IMR-90 (cell line): ENCODE measurements at regions not wholly inside any gene's neighbourhood (a gene's known extent, or its start where the extent isn't known, plus 50 kb on each side); places are given as distances from the start of the nearest gene placed in this dataset.

Experiments
- BHLHE40 ChIP-seq: fragments of 150-350 bp; IDR thresholded peaks from 2 replicates; pipeline ENCODE4 v1.6.1; 2016; ENCODE audit warnings: mild to moderate bottlenecking, low read depth, low read length
- CEBPB ChIP-seq: IDR thresholded peaks from 2 replicates; pipeline ENCODE4 v1.6.1; 2012; ENCODE audit warnings: low read depth, low read length, improper control_type of control experiment
- CHD1 ChIP-seq: IDR thresholded peaks from 2 replicates; pipeline ENCODE4 v1.6.1; 2012; ENCODE audit warnings: low read depth, low read length, improper control_type of control experiment
- CTCF ChIP-seq: conservative IDR thresholded peaks from 2 replicates; pipeline ENCODE4 v1.5.1; 2012; ENCODE audit warnings: mild to moderate bottlenecking, low read depth, low read length, improper control_type of control experiment
- ELK1 ChIP-seq: fragments of 150-350 bp; IDR thresholded peaks from 2 replicates; pipeline ENCODE4 v1.6.1; 2016; ENCODE audit warnings: low read depth, mild to moderate bottlenecking, low read length, moderate library complexity, borderline replicate concordance
- FOS ChIP-seq: fragments of 150-350 bp; IDR thresholded peaks from 2 replicates; pipeline ENCODE4 v1.6.1; 2016; ENCODE audit warnings: low read depth, low read length
- MAZ ChIP-seq: IDR thresholded peaks from 2 replicates; pipeline ENCODE4 v1.6.1; 2012; ENCODE audit warnings: low read depth, mild to moderate bottlenecking, low read length, improper control_type of control experiment, moderate library complexity, borderline replicate concordance
- MXI1 ChIP-seq: IDR thresholded peaks from 2 replicates; pipeline ENCODE4 v1.6.1; 2012; ENCODE audit warnings: low read depth, mild to moderate bottlenecking, low read length, moderate library complexity, borderline replicate concordance
- NFE2L2 ChIP-seq: fragments of 150-350 bp; IDR thresholded peaks from 2 replicates; pipeline ENCODE4 v1.6.1; 2016; ENCODE audit warnings: low read depth, mild to moderate bottlenecking, low read length
- POLR2A ChIP-seq: IDR thresholded peaks from 2 replicates; pipeline ENCODE4 v1.6.1; 2012; ENCODE audit warnings: mild to moderate bottlenecking, low read depth, low read length
- RAD21 ChIP-seq: IDR thresholded peaks from 2 replicates; pipeline ENCODE4 v1.6.1; 2012; ENCODE audit warnings: low read length, improper control_type of control experiment
- RCOR1 ChIP-seq: IDR thresholded peaks from 2 replicates; pipeline ENCODE4 v1.6.1; 2012; ENCODE audit warnings: mild to moderate bottlenecking, low read length, improper control_type of control experiment; ENCODE audit not compliant: insufficient replicate concordance
- RFX5 ChIP-seq: IDR thresholded peaks from 2 replicates; pipeline ENCODE4 v1.8.0; 2012; ENCODE audit warnings: low read depth, mild to moderate bottlenecking, low read length, moderate library complexity
- SMC3 ChIP-seq: fragments of 150-350 bp; IDR thresholded peaks from 2 replicates; pipeline ENCODE4 v1.6.1; 2016; ENCODE audit warnings: low read depth, mild to moderate bottlenecking, antibody characterized with exemption, low read length, moderate library complexity

GRCh38 chr14:83779266-83779665 lies 1750.7 kb upstream of the FLRT2 start:
- TF ChIP-seq CTCF, result no peak
- TF ChIP-seq MXI1, result no peak
- no peak for TF ChIP-seq RFX5
- TF ChIP-seq RCOR1, result no peak
- TF ChIP-seq CHD1, result no peak
- TF ChIP-seq FOS, result no peak
- no peak for TF ChIP-seq POLR2A
- TF ChIP-seq SMC3, result no peak
- no peak for TF ChIP-seq ELK1
- TF ChIP-seq BHLHE40, result no peak
- no peak for TF ChIP-seq NFE2L2
- TF ChIP-seq CEBPB, result no peak
- no peak for TF ChIP-seq RAD21
- no peak for TF ChIP-seq MAZ
